Mammary epithelial cell (primary cell): ENCODE measurements at regions not wholly inside any gene's neighbourhood (a gene's known extent, or its start where the extent isn't known, plus 50 kb on each side); places are given as distances from the start of the nearest gene placed in this dataset.

Experiments used
- CTCF ChIP-seq, 2 donors: IDR thresholded peaks in 1 of 2; conservative IDR thresholded peaks in 1 of 2; 2 replicates each; pipeline ENCODE4 v1.5.1; 2011 to 2012; ENCODE audit warnings: inconsistent platforms in 2 of 2, low read length in 2 of 2, mild to moderate bottlenecking in 2 of 2, control low read depth in 1 of 2, low read depth in 1 of 2; ENCODE audit not compliant: insufficient read depth in 1 of 2; ENCODE audit errors: extremely low read depth in 1 of 2
- EZH2 ChIP-seq: IDR thresholded peaks from 2 replicates; pipeline ENCODE4 v1.6.1; 2012; ENCODE audit warnings: low read length, inconsistent platforms, borderline replicate concordance

GRCh38 chr5:2178071-2178477, 295.3 kb upstream of the IRX4 start:
- TF ChIP-seq CTCF (conservative IDR thresholded peaks at IDR 0.05 in 1 of 2, IDR thresholded peaks at IDR 0.05 in 1 of 2; ENCODE audit: extremely low read depth in 1 of 2, insufficient read depth in 1 of 2, low read depth in 1 of 2, low read length in 2 of 2) (no peak), EZH2 (no peak)
